Kidney epithelial cell (primary cell): ENCODE measurements at regions not wholly inside any gene's neighbourhood (a gene's known extent, or its start where the extent isn't known, plus 50 kb on each side); places are given as distances from the start of the nearest gene placed in this dataset.

ENCODE experiments used
- DNase-seq: peaks from one replicate; pipeline ENCODE4 v3.0.0-alpha.2; 2010; ENCODE audit warnings: low read depth
- H3K27me3 ChIP-seq: 2 replicates; pipeline ENCODE4 v1.6.0; 2011; ENCODE audit warnings: low read length; ENCODE audit not compliant: control insufficient read depth, insufficient read depth
- H3K36me3 ChIP-seq: 2 replicates; pipeline ENCODE4 v1.5.1; 2011; ENCODE audit warnings: low read length; ENCODE audit not compliant: control insufficient read depth, insufficient read depth
- H3K4me3 ChIP-seq: 2 replicates; pipeline ENCODE4 v1.5.1; 2011; ENCODE audit warnings: low read depth, mild to moderate bottlenecking, control low read depth, low read length
- TF ChIP-seq, protein P1 (sequence below): IDR thresholded peaks from 2 replicates; pipeline ENCODE4 v1.5.1; 2011; ENCODE audit warnings: mild to moderate bottlenecking, moderate library complexity, low read length, control low read depth, inconsistent platforms; ENCODE audit not compliant: insufficient read depth, poor library complexity, severe bottlenecking

DNA sequence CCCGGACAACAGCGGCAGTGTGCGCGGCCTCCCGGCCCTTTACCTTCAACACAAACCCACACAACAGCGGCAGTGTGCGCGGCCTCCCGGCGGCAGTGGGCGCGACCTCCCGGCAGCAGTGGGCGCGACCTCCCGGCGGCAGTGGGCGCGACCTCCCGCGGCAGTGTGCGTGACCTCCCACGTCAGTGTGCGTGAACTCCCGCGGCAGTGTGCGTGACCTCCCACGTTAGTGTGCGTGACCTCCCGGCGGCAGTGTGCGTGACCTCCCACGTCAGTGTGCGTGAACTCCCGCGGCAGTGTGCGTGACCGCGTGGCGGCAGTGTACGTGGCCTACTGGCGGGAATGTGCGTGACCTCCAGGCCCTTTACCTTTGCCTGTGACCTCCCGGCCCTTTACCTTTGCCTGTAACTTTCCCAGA, 576.6 kb upstream of the FRG1 start:
- Histone ChIP-seq H3K4me3 (no peak overlapping the region), H3K36me3 (no peaks in the 10 kb centered on the region), H3K27me3 (no peaks in the 10 kb centered on the region)
- TF ChIP-seq, protein P1, sequence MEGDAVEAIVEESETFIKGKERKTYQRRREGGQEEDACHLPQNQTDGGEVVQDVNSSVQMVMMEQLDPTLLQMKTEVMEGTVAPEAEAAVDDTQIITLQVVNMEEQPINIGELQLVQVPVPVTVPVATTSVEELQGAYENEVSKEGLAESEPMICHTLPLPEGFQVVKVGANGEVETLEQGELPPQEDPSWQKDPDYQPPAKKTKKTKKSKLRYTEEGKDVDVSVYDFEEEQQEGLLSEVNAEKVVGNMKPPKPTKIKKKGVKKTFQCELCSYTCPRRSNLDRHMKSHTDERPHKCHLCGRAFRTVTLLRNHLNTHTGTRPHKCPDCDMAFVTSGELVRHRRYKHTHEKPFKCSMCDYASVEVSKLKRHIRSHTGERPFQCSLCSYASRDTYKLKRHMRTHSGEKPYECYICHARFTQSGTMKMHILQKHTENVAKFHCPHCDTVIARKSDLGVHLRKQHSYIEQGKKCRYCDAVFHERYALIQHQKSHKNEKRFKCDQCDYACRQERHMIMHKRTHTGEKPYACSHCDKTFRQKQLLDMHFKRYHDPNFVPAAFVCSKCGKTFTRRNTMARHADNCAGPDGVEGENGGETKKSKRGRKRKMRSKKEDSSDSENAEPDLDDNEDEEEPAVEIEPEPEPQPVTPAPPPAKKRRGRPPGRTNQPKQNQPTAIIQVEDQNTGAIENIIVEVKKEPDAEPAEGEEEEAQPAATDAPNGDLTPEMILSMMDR, result no peak
- no peak for DNase-seq

DNA sequence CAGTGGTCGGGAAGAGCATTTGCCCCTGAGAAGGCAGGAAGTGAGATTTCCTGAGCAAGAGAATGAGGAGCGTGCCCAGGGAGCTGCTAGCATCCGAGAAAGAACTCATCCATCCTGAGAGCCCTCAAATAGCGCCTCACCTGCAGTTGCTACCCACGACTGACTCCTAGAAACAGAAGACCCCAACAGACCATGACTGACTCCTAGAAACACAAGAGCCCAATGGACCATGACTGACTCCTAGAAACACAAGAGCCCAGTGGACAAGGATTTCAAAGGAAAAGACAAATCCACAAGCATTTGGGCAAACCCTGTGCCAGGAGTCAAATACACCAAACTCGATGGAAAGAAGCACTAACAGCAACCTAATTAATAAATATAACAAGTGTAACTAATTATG, 575.2 kb upstream of the FRG1 start:
- H3K27me3 ChIP-seq, result no peaks in the 10 kb centered on the region
- no peak overlapping the region for H3K4me3 ChIP-seq
- H3K36me3 ChIP-seq, result no peaks in the 10 kb centered on the region
- TF ChIP-seq, protein P1, result no peak
- no peak for DNase-seq

DNA sequence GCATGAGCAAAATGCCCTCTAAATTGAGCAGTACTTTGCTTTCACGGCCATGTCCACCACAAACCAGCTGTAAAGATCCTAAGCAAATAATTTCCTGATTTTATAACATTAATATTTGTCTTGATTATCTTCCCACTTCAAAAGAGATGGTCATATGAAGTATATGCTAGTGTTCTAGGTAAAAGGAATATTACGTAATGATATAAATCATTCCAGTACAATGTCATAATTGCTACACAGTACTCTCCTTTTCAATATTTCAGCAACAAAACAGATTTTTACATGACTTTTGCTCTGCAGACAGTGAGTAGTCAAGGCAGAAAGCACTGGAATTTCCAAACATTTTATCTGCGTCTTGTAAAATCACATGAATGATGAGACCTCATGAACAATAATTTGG, 572.8 kb upstream of the FRG1 start:
- Histone ChIP-seq H3K27me3 (no peaks in the 10 kb centered on the region), H3K4me3 (no peak overlapping the region), H3K36me3 (no peaks in the 10 kb centered on the region)
- no peak for DNase-seq
- TF ChIP-seq, protein P1, result no peak

DNA sequence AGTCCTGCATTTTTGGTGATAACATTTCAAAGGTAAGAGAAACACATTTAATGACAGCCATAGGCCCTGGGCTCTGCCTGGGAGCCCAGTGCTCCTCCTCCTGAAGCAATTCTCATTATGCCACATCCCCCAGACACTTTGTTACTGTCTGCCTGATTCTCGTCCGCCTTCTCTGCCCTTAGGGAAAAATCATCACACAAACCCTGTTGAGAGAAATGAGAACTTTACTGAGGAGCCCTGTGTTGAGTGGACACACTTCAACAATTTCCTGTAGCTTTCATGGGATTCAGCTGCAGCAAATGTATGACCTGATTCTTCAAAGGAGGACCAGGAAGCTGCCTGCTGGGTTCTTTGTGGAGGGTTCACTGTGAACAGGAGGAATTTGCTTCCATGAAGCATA, 566.5 kb upstream of the FRG1 start:
- Histone ChIP-seq H3K4me3 (no peak overlapping the region), H3K27me3 (no peaks in the 10 kb centered on the region), H3K36me3 (no peaks in the 10 kb centered on the region)
- TF ChIP-seq, protein P1, result no peak
- DNase-seq, result no peak

DNA sequence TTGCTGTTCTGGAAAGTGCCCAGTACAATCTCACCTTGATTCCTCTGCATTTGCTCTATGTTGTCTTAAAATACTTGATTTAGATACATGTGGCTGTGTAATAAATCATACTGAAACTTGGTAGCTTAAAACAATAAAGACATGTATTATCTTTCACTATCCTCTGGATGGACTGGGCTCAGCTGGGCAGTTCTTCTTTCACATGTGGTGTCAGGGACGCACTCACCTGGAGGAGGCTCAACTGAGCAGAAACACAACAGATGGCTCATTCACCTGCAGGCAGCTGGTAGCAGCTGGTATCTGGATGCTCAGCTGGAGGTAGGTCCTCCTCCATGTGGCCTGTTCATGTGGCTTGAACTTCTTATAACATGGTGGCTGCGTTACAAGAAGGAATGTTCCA, 563.8 kb upstream of the FRG1 start:
- TF ChIP-seq, protein P1, result no peak
- DNase-seq, result no peak

DNA sequence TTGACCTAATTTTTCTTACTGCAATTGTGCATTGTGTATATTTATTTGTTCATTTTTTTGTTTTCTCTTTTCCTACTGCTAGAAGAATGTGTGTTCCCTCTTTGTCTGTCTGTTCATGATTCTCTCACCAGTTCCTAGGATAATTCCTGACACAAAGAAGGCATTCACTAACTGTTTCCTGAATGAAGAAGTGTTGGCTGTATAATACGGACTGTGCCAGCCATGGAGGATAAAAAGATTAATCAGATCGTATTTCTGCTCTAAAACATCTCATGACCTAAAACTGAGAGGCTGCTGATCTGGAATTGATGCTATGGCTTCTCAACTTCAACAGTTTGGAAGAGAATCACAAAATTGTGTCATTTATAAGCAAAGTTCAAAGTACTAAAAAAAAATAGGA, 563.1 kb upstream of the FRG1 start:
- Histone ChIP-seq H3K36me3 (no peaks in the 10 kb centered on the region), H3K4me3 (no peak overlapping the region), H3K27me3 (no peaks in the 10 kb centered on the region)
- TF ChIP-seq, protein P1, result no peak
- DNase-seq, result no peak

More for the DNA sequence above, 563.8 kb upstream of the FRG1 start:
- H3K4me3 ChIP-seq, result no peak overlapping the region
- no peaks in the 10 kb centered on the region for H3K36me3 ChIP-seq
- no peaks in the 10 kb centered on the region for H3K27me3 ChIP-seq
